Activated CD4-positive, alpha-beta T cell treated with anti-CD3 and anti-CD28 coated beads for 24 hours (primary cell): ENCODE measurements at regions not wholly inside any gene's neighbourhood (a gene's known extent, or its start where the extent isn't known, plus 50 kb on each side); places are given as distances from the start of the nearest gene placed in this dataset.
A peak's percentile ranks its signal among the peaks of the same experiment; 100 is the strongest.

Source experiments
- DNase-seq, 2 donors: peaks; one replicate each; pipeline ENCODE4 v3.0.0-alpha.2; 2020; ENCODE audit warnings: low read depth in 2 of 2

DNA sequence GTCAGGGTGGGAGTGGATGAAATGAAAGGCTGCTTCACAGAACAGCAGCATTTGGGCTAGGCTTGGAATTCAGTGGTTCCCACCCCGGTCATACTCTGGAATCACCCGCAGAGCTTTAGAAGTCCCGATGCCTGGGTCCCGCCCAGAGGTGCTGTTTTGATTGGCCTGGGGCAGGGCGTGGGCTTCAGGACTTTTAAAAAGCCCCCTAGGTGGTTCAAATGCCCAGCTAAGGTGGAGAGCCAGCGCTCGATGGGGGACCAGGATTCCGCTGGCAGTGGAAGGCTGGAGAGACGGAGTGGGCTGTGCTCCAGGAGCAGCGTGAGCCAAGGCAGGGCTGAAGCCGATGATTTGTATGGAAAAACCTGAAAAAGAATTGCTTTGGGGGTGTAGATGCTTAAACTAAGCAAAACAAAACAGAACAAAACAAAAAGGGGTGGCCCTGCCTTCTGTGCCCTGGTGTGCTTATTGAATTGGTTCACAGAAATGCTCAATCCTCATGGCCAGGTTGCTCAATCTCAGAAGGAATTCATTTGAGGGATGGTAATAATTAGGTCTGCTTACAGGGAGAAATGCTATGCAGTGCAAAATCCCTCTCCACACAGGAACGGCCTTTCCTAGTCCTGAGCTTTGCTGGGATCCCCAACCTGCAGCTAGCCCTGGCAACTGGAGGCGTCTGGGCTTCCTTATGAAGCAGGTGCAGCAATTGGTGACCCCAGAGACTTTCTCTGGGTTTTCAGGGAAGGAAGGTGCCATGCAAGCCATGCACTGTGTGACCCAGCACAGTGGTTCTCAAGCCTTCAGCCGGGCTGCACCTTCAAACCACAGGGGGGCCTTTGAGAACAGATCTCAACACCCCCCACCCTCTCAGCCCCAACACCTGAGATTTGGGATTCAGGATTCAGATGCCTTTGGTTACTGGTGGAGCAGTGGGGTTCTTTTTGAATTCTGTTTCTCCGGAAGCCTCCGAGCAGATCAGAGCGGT is 174.0 kb upstream of the ZNF618 start:
- DNase-seq, result no peak

GRCh38 chr9:113705306-113705927 is 170.7 kb upstream of the ZNF618 start:
- DNase-seq, result no peak

DNA sequence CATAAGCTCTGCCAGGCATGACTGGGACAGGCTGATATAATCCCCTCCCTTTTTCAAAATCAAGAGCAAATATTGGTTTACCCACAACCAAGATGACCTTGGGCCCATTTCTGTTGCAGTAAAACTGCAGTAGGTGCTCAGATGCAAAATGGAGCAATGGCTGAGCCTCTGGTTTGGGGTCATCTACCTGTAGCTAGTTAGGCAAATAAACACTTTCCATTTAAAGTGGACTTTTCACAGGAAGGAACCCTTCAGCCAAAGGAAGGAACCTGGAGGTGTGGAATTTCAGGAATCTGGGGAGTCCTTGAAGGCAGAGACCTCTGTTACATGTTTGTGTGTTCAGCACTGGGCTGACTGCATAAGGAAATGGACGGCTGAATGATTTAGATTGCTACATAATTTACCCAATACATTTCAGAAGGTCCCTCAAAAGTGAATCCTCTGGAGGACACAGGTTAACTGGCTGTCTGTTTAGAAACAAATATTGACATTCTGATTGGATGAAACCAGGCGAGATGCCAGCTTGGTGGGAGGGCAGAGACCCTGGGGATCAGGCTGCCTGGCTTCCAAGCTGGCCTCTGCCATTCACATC is 170.1 kb upstream of the ZNF618 start:
- DNase-seq, result no peak

DNA sequence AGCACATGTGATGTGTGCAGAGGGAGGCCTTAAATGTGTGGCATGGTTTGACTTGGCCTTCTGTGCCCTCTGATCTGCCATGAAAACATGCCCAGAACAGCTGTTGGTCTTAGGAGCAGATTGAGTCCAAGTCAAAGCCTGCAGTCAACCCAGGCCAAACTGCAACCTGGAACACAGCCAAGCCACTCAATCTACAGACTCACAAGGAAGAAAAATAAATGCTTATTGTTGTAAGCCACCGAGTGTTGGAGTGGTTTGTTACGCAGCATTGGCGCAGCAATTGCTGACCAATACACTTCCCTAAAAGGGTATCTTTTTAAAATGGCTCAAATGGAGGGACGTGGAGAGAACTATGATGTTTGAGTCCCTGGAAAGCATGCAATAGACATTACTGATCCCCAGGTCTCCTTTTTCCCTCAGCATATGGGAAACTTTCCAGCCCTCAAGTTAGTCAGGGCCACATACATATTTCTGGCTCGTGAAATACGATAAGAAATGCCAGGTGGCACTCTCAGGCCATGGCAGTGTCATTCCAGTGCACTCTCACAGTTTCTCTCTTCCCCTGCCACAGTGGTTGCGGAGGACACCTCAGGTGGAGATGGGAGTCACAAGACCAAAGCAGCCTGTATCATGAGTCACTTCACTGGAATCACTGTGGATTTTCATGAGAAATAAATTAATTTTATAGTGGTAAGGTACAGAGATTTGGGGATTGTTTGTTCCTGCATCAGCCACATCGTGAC is 168.0 kb upstream of the ZNF618 start:
- DNase-seq, result no peak

DNA sequence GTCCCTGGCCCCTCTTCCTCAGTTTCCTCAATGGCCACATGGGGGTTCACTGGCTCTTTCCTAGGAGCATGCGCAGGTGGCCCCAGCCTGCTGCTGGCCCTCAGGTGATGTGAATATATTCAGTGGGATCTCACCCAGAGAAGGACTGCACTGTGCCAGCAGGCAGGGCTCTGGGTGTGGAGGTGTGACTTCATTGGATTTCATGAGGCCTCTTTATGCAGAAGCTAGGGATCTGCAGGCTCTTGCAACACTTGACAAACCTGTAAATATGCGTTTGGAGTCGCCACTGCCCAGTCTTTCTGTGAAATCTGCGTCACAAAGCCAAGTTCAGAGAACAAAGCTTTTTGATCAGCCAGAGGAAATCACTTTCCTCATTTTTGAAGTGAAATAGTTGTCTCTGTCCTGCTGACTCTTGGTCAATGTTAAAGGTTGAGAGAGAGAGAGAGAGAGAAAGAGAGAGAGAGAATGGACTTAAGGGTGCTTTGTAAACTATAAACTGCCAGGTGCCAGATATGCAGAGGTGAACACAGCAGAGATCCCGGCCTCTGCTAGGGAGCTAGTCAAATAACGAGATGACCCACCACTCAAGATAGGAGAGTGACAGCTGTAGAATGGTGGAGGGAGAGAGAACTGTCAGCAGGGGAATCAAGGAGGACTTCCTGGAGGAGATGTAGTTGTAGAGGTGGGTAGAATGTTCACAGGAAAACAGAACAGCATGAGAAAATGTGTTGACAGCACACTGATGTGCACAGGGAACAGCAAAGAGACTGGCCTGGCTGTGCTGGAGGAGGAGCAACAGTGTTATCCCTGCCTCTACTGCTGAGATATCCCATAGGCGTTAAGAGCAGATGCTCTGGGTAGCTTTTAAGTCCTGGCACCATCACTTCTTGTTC is 167.0 kb upstream of the ZNF618 start:
- no peak for DNase-seq

DNA sequence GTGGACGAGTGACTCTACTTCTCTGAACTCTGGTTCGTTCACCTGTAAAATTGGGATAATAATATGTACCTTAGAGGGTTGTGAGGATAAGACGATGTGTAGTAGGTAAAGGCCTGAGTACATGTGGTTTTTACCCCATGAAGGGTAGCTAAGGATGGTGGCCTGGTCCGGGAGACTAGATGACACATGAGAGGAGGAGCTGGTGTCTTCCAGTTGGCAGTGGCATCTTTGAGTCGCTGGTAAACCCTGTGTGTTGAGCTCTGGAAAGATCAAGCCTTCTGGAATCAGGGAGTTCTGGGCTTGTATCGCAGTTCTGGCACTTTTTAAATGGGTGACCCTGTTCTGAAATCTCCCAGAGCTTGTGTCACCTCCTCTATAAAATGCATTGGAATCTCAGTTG is 166.4 kb upstream of the ZNF618 start:
- DNase-seq, result no peak

DNA sequence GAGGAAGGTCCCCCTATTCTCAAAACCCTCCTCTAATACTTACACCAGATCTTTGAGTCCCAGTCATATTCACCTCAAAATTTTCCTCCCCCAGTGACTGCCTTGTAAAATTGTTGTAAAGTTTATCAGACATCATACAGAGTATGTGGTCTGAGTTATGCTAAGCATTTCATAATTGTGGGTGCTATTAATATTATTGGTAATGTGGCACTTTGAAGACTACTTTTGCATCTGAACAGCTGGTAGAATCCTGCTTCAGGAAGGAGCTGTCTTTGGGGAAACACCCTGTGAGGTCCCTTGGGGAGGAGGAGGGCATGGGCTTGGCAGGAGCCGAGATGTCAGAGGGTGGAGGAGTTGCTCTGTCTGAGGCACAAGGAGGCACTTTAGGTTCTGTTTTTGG is 164.9 kb upstream of the ZNF618 start:
- DNase-seq, result no peak

- no peak for DNase-seq
These were observed 164.1 kb upstream of the ZNF618 start for GRCh38 chr9:113712053-113712452.

GRCh38 chr9:113715086-113715485 is 161.0 kb upstream of the ZNF618 start:
- no peak for DNase-seq

- no peak for DNase-seq
These were observed 156.2 kb upstream of the ZNF618 start for GRCh38 chr9:113719919-113720318.

GRCh38 chr9:113720495-113720894 is 155.6 kb upstream of the ZNF618 start:
- DNase-seq, result no peak

- no peak for DNase-seq
These were observed 154.3 kb upstream of the ZNF618 start for GRCh38 chr9:113721856-113722255.

DNA sequence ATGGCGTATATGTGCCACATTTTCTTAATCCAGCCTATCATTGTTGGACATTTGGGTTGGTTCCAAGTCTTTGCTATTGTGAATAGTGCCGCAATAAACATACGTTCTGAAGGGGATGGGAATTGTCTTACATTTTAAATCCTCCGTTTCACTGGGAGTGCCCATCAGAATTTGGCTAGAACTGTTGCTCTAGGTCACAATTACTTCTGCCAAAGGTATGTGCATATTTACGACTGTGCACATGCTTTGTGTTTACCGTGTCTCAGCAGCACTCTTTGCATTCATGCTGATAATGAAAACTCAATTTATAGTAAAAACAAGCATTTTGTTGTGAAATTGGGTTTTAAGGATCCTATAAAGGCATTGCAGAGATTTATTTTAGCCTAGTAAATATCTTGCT is 151.9 kb upstream of the ZNF618 start:
- no peak for DNase-seq

GRCh38 chr9:113728989-113729388 is 147.1 kb upstream of the ZNF618 start:
- DNase-seq, result no peak

DNA sequence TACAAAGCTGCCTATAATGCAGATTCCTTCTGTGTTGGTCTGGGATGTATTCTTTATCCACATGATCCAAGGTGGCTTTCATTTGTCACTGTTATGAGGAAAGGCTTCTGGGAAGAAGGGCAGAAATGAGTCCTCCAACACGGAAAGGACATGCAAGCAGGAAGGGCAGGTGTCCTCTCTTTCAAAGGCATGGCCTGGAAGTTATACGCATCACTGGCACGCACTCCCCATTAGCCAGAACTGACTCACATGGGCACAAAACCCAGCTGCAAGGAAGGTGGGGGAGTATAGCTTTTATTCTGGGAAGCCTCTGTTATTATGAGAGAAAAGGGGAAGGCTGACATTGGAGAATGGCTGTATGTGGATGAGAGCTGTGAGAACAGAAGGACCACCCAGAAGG is 141.3 kb upstream of the ZNF618 start:
- no peak for DNase-seq

GRCh38 chr9:113737517-113738271 is 138.4 kb upstream of the ZNF618 start:
- DNase-seq, result peak in 1 of 2 donors; percentile 6

- DNase-seq, result no peak
These were observed 137.6 kb upstream of the ZNF618 start for GRCh38 chr9:113738496-113738892.

- DNase-seq, result no peak
These were observed 137.1 kb upstream of the ZNF618 start for GRCh38 chr9:113738893-113739604.
